Karpas-422 (cell line): ENCODE measurements at regions not wholly inside any gene's neighbourhood (a gene's known extent, or its start where the extent isn't known, plus 50 kb on each side); places are given as distances from the start of the nearest gene placed in this dataset.
A peak's percentile ranks its signal among the peaks of the same experiment; 100 is the strongest.

Experiments
- DNase-seq: peaks from one replicate; pipeline ENCODE4 v3.0.0-alpha.2; 2015
- H2AFZ ChIP-seq: fragments of 200-600 bp; sonication (generic); 2 replicates; pipeline ENCODE4 v1.6.1; 2014; ENCODE audit warnings: antibody characterized with exemption, low read length, mixed read lengths
- H3K27ac ChIP-seq: fragments of 200-600 bp; sonication (generic); 2 replicates; pipeline ENCODE4 v1.5.1; 2014; ENCODE audit warnings: mild to moderate bottlenecking, low read length, moderate library complexity
- H3K27me3 ChIP-seq: fragments of 200-600 bp; sonication (generic); 2 replicates; pipeline ENCODE4 v1.6.1; 2014; ENCODE audit warnings: low read length, mixed read lengths
- H3K36me3 ChIP-seq: fragments of 200-600 bp; sonication (generic); 2 replicates; pipeline ENCODE4 v1.6.1; 2014; ENCODE audit warnings: low read length, mixed read lengths; ENCODE audit not compliant: insufficient read depth
- H3K4me1 ChIP-seq: fragments of 200-600 bp; sonication (generic); 2 replicates; pipeline ENCODE4 v1.6.1; 2014; ENCODE audit warnings: mild to moderate bottlenecking, low read length, mixed read lengths
- H3K4me2 ChIP-seq: fragments of 200-600 bp; sonication (generic); 2 replicates; pipeline ENCODE4 v1.6.1; 2014; ENCODE audit warnings: low read length, low read depth, mild to moderate bottlenecking; ENCODE audit not compliant: poor library complexity, severe bottlenecking
- H3K4me3 ChIP-seq: fragments of 200-600 bp; sonication (generic); 2 replicates; pipeline ENCODE4 v1.5.1; 2014; ENCODE audit warnings: mild to moderate bottlenecking, antibody characterized with exemption, low read length, mixed read lengths
- H3K79me2 ChIP-seq: fragments of 200-600 bp; sonication (generic); 2 replicates; pipeline ENCODE4 v1.6.1; 2014; ENCODE audit warnings: mild to moderate bottlenecking, low read length, mixed read lengths
- H3K9ac ChIP-seq: fragments of 200-600 bp; sonication (generic); 2 replicates; pipeline ENCODE4 v1.6.0; 2014; ENCODE audit warnings: low read length
- H3K9me2 ChIP-seq: fragments of 200-600 bp; sonication (generic), shearing (Covaris generic); replicated peaks from 2 replicates; pipeline ENCODE4 v1.6.0; 2014; ENCODE audit warnings: mild to moderate bottlenecking, low read length, moderate library complexity; ENCODE audit not compliant: insufficient read depth
- H3K9me3 ChIP-seq: fragments of 300-700, 200-600 bp; sonication (generic); 2 replicates; pipeline ENCODE4 v1.6.1; 2014; ENCODE audit warnings: low read length, mixed read lengths
- H4K20me1 ChIP-seq: fragments of 200-600 bp; sonication (generic); 2 replicates; pipeline ENCODE4 v1.6.1; 2014; ENCODE audit warnings: mild to moderate bottlenecking, antibody characterized with exemption, low read length, low read depth; ENCODE audit not compliant: insufficient read depth

DNA sequence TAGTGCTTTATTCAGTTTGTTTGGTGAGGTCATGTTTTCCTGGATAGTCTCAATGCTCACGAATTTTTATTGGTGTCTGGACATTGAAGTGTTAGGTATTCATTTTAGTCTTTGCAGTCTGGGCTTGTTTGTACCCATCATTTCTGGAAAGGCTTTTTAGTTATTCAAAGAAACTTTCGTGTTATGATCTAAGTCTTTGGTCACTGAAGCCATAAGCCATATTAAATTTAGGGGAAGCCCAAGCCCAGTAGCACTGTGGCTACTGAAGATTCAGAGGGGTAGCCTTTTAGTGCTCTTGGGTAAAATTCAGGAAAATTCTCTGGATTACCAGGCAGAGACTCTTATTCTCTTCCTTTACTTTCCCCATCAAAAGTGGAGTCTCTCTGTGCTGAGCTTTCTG is 56.2 kb upstream of the PEX5L start:
- H3K4me3 ChIP-seq = no peak overlapping the region
- H3K79me2 ChIP-seq = no peaks in the 10 kb centered on the region
- H3K36me3 ChIP-seq = no peaks in the 10 kb centered on the region
- H2AFZ ChIP-seq = no peak overlapping the region
- H4K20me1 ChIP-seq = no peaks in the 10 kb centered on the region
- no peak overlapping the region for H3K4me2 ChIP-seq
- no peaks in the 10 kb centered on the region for H3K9me2 ChIP-seq
- DNase-seq = no peak
- no peaks in the 10 kb centered on the region for H3K27me3 ChIP-seq
- H3K27ac ChIP-seq = no peak overlapping the region
- no peaks in the 10 kb centered on the region for H3K4me1 ChIP-seq
- H3K9me3 ChIP-seq = no peaks in the 10 kb centered on the region; the same call in 1 of the 2 replicates
- H3K9ac ChIP-seq = no peak overlapping the region

- H3K36me3 ChIP-seq = no peaks in the 10 kb centered on the region
- no peak overlapping the region for H3K9ac ChIP-seq
- no peak for DNase-seq
- no peaks in the 10 kb centered on the region for H3K79me2 ChIP-seq
- no peak overlapping the region for H3K27ac ChIP-seq
- H3K4me2 ChIP-seq = no peak overlapping the region
- H3K4me1 ChIP-seq = no peaks in the 10 kb centered on the region
- H2AFZ ChIP-seq = no peak overlapping the region
- H3K9me3 ChIP-seq = no peaks in the 10 kb centered on the region; the same call in 1 of the 2 replicates
- H3K4me3 ChIP-seq = no peak overlapping the region
- H4K20me1 ChIP-seq = no peaks in the 10 kb centered on the region
- no peaks in the 10 kb centered on the region for H3K9me2 ChIP-seq
- H3K27me3 ChIP-seq = no peaks in the 10 kb centered on the region
Observed at GRCh38 chr3:180093535-180093934, 56.8 kb upstream of the PEX5L start.

DNA sequence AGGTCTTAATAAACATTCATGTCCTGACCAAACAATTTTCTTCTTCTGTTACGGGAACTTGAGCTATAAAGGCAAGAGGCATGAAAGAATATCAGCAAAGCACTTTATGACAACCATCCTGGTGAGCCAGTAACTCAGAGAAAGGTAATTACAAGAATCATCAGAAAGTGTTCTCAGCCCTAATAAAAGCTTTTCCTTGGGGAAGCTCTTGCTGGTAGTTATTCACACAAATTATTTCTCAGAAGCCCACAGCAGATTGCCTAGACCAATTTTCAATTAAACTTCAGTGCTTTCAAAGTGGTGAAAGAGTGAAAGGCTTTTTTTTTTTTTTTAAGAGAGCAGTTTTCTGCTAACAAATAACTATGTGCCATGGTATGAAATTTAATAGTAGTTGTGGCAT is 60.9 kb upstream of the PEX5L start:
- no peak for DNase-seq
- Histone ChIP-seq H3K27me3 (no peaks in the 10 kb centered on the region), H3K4me2 (no peak overlapping the region), H3K36me3 (no peaks in the 10 kb centered on the region), H3K4me1 (no peaks in the 10 kb centered on the region), H2AFZ (no peak overlapping the region), H4K20me1 (no peaks in the 10 kb centered on the region), H3K79me2 (no peaks in the 10 kb centered on the region), H3K4me3 (no peak overlapping the region), H3K9me3 (no peaks in the 10 kb centered on the region), H3K27ac (no peak overlapping the region), H3K9ac (no peak overlapping the region), H3K9me2 (no peaks in the 10 kb centered on the region)

GRCh38 chr3:180102134-180102533 is 65.4 kb upstream of the PEX5L start:
- H3K36me3 ChIP-seq = no peaks in the 10 kb centered on the region
- H3K4me3 ChIP-seq = no peak overlapping the region
- H3K4me1 ChIP-seq = no peaks in the 10 kb centered on the region
- no peak overlapping the region for H3K27ac ChIP-seq
- H3K4me2 ChIP-seq = no peak overlapping the region
- H4K20me1 ChIP-seq = no peaks in the 10 kb centered on the region
- no peak overlapping the region for H2AFZ ChIP-seq
- no peaks in the 10 kb centered on the region for H3K27me3 ChIP-seq
- H3K9me3 ChIP-seq = no peaks in the 10 kb centered on the region
- H3K79me2 ChIP-seq = no peaks in the 10 kb centered on the region
- DNase-seq = no peak
- H3K9ac ChIP-seq = no peak overlapping the region
- no peaks in the 10 kb centered on the region for H3K9me2 ChIP-seq

GRCh38 chr3:180102604-180103003 is 65.9 kb upstream of the PEX5L start:
- Histone ChIP-seq H3K4me2 (no peak overlapping the region), H3K27me3 (no peaks in the 10 kb centered on the region), H3K27ac (no peak overlapping the region), H3K4me1 (no peaks in the 10 kb centered on the region), H4K20me1 (no peaks in the 10 kb centered on the region), H3K4me3 (no peak overlapping the region), H3K9me3 (no peaks in the 10 kb centered on the region), H3K9me2 (no peaks in the 10 kb centered on the region), H2AFZ (no peak overlapping the region), H3K9ac (no peak overlapping the region), H3K36me3 (no peaks in the 10 kb centered on the region), H3K79me2 (no peaks in the 10 kb centered on the region)
- no peak for DNase-seq

- no peaks in the 10 kb centered on the region for H3K9me2 ChIP-seq
- peaks cover 7% of the 10 kb centered on the region for H3K4me1 ChIP-seq
- H3K36me3 ChIP-seq = no peaks in the 10 kb centered on the region
- H3K9me3 ChIP-seq = no peaks in the 10 kb centered on the region
- no peak for DNase-seq
- no peaks in the 10 kb centered on the region for H3K79me2 ChIP-seq
- H3K4me3 ChIP-seq = no peak overlapping the region
- no peak overlapping the region for H2AFZ ChIP-seq
- H3K27me3 ChIP-seq = no peaks in the 10 kb centered on the region
- no peak overlapping the region for H3K27ac ChIP-seq
- H3K4me2 ChIP-seq = no peak overlapping the region
- no peak overlapping the region for H3K9ac ChIP-seq
- no peaks in the 10 kb centered on the region for H4K20me1 ChIP-seq
Observed at GRCh38 chr3:180116203-180116602, 79.5 kb upstream of the PEX5L start.

DNA sequence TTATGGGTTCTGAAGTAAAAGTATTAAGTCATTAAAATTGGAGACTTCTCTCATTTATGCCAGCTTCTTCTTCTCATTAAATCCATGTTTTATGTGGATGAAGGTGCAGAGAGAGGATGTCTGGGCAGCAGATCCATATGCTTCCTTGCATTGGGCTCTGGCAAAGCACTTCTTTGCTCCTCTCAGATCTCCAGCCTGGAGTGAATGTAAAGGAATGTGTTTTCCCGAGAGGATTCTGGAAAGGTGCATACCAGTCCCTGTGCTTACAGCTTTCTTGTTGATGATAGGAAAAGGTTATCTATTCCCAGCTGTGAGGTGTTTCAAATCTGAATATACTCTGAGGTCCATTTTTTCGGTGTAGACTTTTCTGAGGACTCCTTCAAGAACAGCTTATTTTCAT is 79.9 kb upstream of the PEX5L start:
- H2AFZ ChIP-seq = 0 out of 2 replicates have a peak overlapping the region, but pooled peaks have one; percentile 28
- no peaks in the 10 kb centered on the region for H3K79me2 ChIP-seq
- H3K4me1 ChIP-seq = peaks cover 7% of the 10 kb centered on the region
- no peaks in the 10 kb centered on the region for H3K27me3 ChIP-seq
- no peak overlapping the region for H3K27ac ChIP-seq
- no peak overlapping the region for H3K9ac ChIP-seq
- no peaks in the 10 kb centered on the region for H3K36me3 ChIP-seq
- DNase-seq = no peak
- no peaks in the 10 kb centered on the region for H4K20me1 ChIP-seq
- H3K4me2 ChIP-seq = no peak overlapping the region
- no peaks in the 10 kb centered on the region for H3K9me2 ChIP-seq
- H3K4me3 ChIP-seq = no peak overlapping the region
- no peaks in the 10 kb centered on the region for H3K9me3 ChIP-seq

DNA sequence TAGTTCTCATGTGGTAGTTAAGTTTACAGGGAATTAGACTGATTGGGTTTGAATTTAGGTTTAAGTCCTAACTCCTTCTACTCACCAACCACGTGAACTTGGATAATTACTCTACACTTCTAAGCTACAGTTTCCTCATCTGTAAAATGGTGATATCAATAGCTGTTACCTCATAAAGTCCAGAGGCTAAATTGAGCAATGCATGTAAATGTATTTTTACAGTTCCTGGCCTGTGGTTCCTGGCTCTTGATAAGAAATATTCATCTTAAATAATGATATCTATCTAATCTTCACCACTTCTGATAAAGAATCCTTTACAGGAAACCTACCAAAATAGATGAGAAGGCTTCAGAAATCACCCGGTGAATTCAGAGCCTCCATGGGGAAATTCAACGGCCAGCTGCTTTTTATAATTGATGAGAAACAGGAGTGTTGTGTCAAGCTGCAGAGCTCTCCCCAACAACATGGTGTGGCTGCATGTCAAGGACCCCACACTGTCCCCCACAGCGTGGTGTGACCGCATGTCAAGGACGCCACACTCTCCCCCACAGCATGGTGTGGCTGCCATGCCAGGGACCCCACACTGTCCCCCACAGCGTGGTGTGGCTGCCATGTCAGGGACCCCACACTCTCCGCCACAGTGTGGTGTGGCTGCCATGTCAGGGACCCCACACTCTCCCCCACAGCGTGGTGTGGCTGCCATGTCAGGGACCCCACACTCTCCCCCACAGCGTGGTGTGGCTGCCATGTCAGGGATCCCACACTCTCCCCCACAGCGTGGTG is 80.8 kb upstream of the PEX5L start:
- no peak overlapping the region for H3K4me2 ChIP-seq
- peaks cover 7% of the 10 kb centered on the region for H3K4me1 ChIP-seq
- no peak overlapping the region for H3K9ac ChIP-seq
- H3K27ac ChIP-seq = no peak overlapping the region
- H4K20me1 ChIP-seq = no peaks in the 10 kb centered on the region
- H3K9me3 ChIP-seq = no peaks in the 10 kb centered on the region
- no peaks in the 10 kb centered on the region for H3K9me2 ChIP-seq
- H3K4me3 ChIP-seq = no peak overlapping the region
- peak overlapping the region; percentile 28; the same call in 1 of the 2 replicates for H2AFZ ChIP-seq
- H3K36me3 ChIP-seq = no peaks in the 10 kb centered on the region
- no peak for DNase-seq
- H3K79me2 ChIP-seq = no peaks in the 10 kb centered on the region
- H3K27me3 ChIP-seq = no peaks in the 10 kb centered on the region
